ENCODE measurements at regions not wholly inside any gene's neighbourhood (a gene's known extent, or its start where the extent isn't known, plus 50 kb on each side); places are given as distances from the start of the nearest gene placed in this dataset.
"Not testable (repeated sequence)": the region's sequence is repeated elsewhere in the genome, so short reads cannot be mapped to it uniquely, and the experiment has no call there.

- H3K4me3 ChIP-seq, result no peak overlapping the region
- no peaks in the 10 kb centered on the region for H3K36me3 ChIP-seq
- no peaks in the 10 kb centered on the region for H3K27me3 ChIP-seq
- intact Hi-C loops (cut with DNase I), result no loop called here
- 73% methylated on average over 2 of the region's 2 CpGs for WGBS
- no peaks in the 10 kb centered on the region for H3K4me1 ChIP-seq
- H3K27ac ChIP-seq (replicated peaks in 1 of 4), result no peak overlapping the region
- DNase-seq (ENCODE audit: extremely low spot score), result no peak
- TF ChIP-seq POLR2AphosphoS5 (IDR thresholded peaks at IDR 0.05), result no peak
- TF ChIP-seq POLR2A (IDR thresholded peaks at IDR 0.05; ENCODE audit: low read depth), result no peak
- no peak for TF ChIP-seq EP300 (IDR thresholded peaks at IDR 0.05)
- TF ChIP-seq CTCF (IDR thresholded peaks at IDR 0.05), result no peak
- peaks cover 0 to 6% (median 0%) of the 10 kb centered on the region in 4 donors for H3K9me3 ChIP-seq
Observed at GRCh38 chr3:94822298-94822697, 759.4 kb downstream of the NSUN3 start.

- intact Hi-C loops (cut with DNase I); DNase-seq (ENCODE audit: extremely low spot score); H3K4me1 ChIP-seq; H3K27me3 ChIP-seq; H3K9me3 ChIP-seq; H3K27ac ChIP-seq (replicated peaks in 1 of 4); H3K36me3 ChIP-seq; H3K4me3 ChIP-seq: not testable (repeated sequence)
- 89% methylated on average over 10 of the region's 10 CpGs for WGBS
Observed at GRCh38 chr3:94846251-94846650, 783.4 kb downstream of the NSUN3 start.

GRCh38 chr3:94862703-94863102, 799.8 kb downstream of the NSUN3 start:
- no peak overlapping the region for H3K27ac ChIP-seq (replicated peaks in 1 of 4)
- peaks cover 0 to 35% (median 30%) of the 10 kb centered on the region in 4 donors for H3K9me3 ChIP-seq
- no peaks in the 10 kb centered on the region for H3K4me1 ChIP-seq
- no peaks in the 10 kb centered on the region for H3K36me3 ChIP-seq
- intact Hi-C loops (cut with DNase I), result no loop called here
- WGBS, result 90% methylated on average over 3 of the region's 3 CpGs
- H3K4me3 ChIP-seq, result no peak overlapping the region
- no peak for TF ChIP-seq POLR2AphosphoS5 (IDR thresholded peaks at IDR 0.05)
- no peak for TF ChIP-seq POLR2A (IDR thresholded peaks at IDR 0.05; ENCODE audit: low read depth)
- TF ChIP-seq EP300 (IDR thresholded peaks at IDR 0.05), result no peak
- TF ChIP-seq CTCF (IDR thresholded peaks at IDR 0.05), result peak in 2 of 3 experiments; percentile 9 to 39
- no peaks in the 10 kb centered on the region for H3K27me3 ChIP-seq
- DNase-seq (ENCODE audit: extremely low spot score), result no peak

GRCh38 chr3:94869059-94869547, 806.2 kb downstream of the NSUN3 start:
- Histone ChIP-seq H3K9me3 (peaks cover 0 to 11% (median 8%) of the 10 kb centered on the region in 4 donors), H3K27ac (replicated peaks in 1 of 4) (no peak overlapping the region), H3K4me1 (no peaks in the 10 kb centered on the region), H3K36me3 (no peaks in the 10 kb centered on the region), H3K4me3 (no peak overlapping the region), H3K27me3 (no peaks in the 10 kb centered on the region)
- intact Hi-C loops (cut with DNase I), result no loop called here
- DNase-seq (ENCODE audit: extremely low spot score), result no peak
- TF ChIP-seq POLR2AphosphoS5 (IDR thresholded peaks at IDR 0.05) (no peak), POLR2A (IDR thresholded peaks at IDR 0.05; ENCODE audit: low read depth) (no peak), CTCF (IDR thresholded peaks at IDR 0.05) (no peak), EP300 (IDR thresholded peaks at IDR 0.05) (no peak)
- 81% methylated on average over 2 of the region's 2 CpGs for WGBS

GRCh38 chr3:94873751-94874150, 810.9 kb downstream of the NSUN3 start:
- no peaks in the 10 kb centered on the region for H3K27me3 ChIP-seq
- no peak overlapping the region for H3K27ac ChIP-seq (replicated peaks in 1 of 4)
- 91% methylated on average over 8 of the region's 10 CpGs for WGBS
- DNase-seq (ENCODE audit: extremely low spot score), result no peak
- H3K36me3 ChIP-seq, result no peaks in the 10 kb centered on the region
- H3K4me3 ChIP-seq, result no peak overlapping the region
- TF ChIP-seq CTCF (IDR thresholded peaks at IDR 0.05) (no peak), POLR2AphosphoS5 (IDR thresholded peaks at IDR 0.05) (no peak), EP300 (IDR thresholded peaks at IDR 0.05) (no peak), POLR2A (IDR thresholded peaks at IDR 0.05; ENCODE audit: low read depth) (no peak)
- no peaks in the 10 kb centered on the region for H3K4me1 ChIP-seq
- intact Hi-C loops (cut with DNase I), result no loop called here
- H3K9me3 ChIP-seq, result no peaks in the 10 kb centered on the region
